LNCaP clone FGC (cell line): ENCODE measurements at regions not wholly inside any gene's neighbourhood (a gene's known extent, or its start where the extent isn't known, plus 50 kb on each side); places are given as distances from the start of the nearest gene placed in this dataset.

Experiments
- DNase-seq: peaks from one replicate; pipeline ENCODE4 v3.0.0-alpha.2; 2011; ENCODE audit warnings: low read depth
- H3K4me3 ChIP-seq: 2 replicates; pipeline ENCODE4 v1.5.1; 2011; ENCODE audit warnings: mild to moderate bottlenecking, low read depth, low read length, control low read depth
- CTCF ChIP-seq: IDR thresholded peaks from 2 replicates; pipeline ENCODE4 v1.5.1; 2012; ENCODE audit warnings: mild to moderate bottlenecking; ENCODE audit not compliant: control insufficient read depth, insufficient read depth; ENCODE audit errors: extremely low read depth

- no peak for DNase-seq
- no peak for TF ChIP-seq CTCF
- no peak overlapping the region for H3K4me3 ChIP-seq
Observed at GRCh38 chr1:232430467-232430866, 199.5 kb downstream of the SIPA1L2 start.

DNA sequence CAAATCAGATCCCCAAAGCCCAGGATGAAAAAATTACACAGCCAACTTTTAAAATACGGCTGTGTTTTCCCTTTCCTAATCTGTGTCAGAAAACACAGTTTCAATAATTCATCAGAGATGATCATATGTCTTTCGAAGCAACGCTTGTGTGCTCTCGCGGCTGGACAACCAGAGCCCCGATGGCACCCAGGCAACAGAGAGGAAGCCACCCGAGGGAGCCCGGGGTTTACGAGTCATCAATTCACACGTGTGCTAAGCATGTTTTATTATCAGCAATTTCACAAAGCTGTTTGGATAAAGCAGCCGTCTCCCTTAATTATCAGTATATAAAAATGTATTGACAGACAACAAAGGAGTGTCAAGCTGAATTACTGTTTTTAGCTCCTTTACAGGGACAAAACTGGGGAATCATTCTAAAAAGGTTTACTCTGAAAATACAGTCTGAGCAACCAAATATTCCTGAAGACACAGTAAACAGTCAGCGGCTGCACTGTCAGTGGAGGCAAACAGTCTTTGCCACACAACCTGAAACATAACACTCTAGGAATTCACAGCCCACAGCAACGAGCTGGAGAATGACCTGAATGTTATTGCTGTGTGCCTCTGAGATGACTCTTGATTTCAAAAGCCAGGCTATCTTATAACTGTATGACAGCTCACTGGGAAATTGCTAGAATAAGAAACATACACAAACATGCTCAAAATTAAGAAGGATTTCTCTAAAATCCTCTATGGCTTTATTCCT is 201.0 kb downstream of the SIPA1L2 start:
- TF ChIP-seq CTCF = no peak
- DNase-seq = no peak
- no peak overlapping the region for H3K4me3 ChIP-seq

- no peak for DNase-seq
- no peak for TF ChIP-seq CTCF
Observed at GRCh38 chr1:232428036-232428645, 201.8 kb downstream of the SIPA1L2 start.

DNA sequence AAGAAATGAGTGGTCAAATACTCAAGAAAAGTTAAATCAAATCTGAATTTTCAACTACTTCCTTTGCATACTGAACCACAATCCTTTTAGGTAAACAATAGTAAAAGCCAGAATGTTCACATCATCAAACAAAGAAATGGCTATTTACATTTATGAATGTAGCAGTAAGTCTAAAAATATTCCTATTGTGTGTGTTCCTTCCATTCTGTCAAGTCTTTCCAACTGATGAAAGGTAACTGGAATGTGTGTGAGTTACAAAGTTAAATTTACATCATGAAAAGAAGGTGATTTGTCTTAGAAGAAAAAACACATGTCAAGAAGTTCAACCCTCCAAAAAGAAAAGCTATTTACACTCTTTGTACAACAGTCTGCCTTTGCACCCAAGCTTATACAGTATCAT is 203.1 kb downstream of the SIPA1L2 start:
- no peak for DNase-seq
- TF ChIP-seq CTCF = no peak
- no peak overlapping the region for H3K4me3 ChIP-seq

More at GRCh38 chr1:232428036-232428645, 201.8 kb downstream of the SIPA1L2 start:
- H3K4me3 ChIP-seq = no peak overlapping the region

DNA sequence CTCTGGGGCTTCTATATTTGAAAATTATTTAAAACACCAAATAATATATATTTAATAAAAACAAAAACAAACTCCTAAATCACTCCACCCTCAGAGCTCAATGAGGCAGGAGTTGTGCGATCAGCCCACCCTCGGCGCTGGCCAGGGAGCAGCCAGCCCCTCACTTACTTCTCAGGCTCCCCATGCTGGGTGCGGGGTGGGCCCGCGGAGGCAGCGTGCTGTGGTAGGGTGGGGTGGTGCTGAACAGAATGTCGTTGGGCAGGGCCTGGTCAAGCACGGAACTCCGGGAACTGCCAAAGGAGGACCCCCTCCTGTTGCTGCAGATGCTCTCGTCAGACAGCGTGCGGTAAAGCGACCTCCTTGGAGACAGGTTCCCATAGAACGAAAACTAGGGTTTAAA is 204.5 kb downstream of the SIPA1L2 start:
- TF ChIP-seq CTCF = no peak
- no peak for DNase-seq
- H3K4me3 ChIP-seq = no peak overlapping the region

DNA sequence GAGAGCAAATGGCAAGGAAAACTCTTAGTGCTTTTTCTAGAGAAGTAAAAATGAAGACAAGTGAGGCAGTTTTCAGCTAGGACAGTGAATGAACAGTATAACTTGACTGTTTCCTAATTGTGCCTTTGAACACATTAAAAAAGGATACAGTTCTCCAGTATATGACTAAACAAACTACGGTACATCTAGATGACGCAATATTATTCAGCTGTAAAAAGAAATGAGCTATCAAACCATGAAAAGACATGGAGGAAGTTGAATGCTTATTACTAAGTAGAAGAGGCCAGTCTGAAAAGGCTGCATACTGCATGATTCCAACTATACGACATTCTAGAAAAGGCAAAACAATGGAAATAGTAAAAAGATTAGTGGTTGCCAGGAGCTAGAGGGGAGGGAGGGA is 206.3 kb downstream of the SIPA1L2 start:
- no peak for DNase-seq
- H3K4me3 ChIP-seq = no peak overlapping the region
- TF ChIP-seq CTCF = no peak

DNA sequence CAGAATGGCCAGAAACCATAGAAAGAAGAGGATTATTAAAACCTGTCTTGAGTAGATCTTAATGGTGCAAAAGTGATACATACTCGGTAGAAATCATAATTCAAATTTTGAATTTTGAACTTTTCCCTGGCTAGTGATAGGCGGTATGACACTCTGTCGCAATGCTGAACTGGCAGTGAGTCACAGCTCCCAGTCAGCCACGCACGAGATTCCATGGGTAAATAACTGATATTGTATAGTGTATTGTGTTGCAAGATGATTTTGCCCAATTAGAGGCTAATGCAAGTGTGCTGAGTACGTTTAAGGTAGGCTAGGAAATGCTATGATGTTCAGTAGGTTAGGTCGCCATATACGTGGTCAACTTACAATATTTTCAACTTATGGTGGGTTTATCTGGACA is 207.0 kb downstream of the SIPA1L2 start:
- no peak overlapping the region for H3K4me3 ChIP-seq
- DNase-seq = no peak
- TF ChIP-seq CTCF = no peak
